Effector CD8-positive, alpha-beta T cell (primary cell): ENCODE measurements at regions not wholly inside any gene's neighbourhood (a gene's known extent, or its start where the extent isn't known, plus 50 kb on each side); places are given as distances from the start of the nearest gene placed in this dataset.

ENCODE experiments used
- DNase-seq: peaks from one replicate; lab custom pipeline; 2025; lab: John Stamatoyannopoulos, UW

DNA sequence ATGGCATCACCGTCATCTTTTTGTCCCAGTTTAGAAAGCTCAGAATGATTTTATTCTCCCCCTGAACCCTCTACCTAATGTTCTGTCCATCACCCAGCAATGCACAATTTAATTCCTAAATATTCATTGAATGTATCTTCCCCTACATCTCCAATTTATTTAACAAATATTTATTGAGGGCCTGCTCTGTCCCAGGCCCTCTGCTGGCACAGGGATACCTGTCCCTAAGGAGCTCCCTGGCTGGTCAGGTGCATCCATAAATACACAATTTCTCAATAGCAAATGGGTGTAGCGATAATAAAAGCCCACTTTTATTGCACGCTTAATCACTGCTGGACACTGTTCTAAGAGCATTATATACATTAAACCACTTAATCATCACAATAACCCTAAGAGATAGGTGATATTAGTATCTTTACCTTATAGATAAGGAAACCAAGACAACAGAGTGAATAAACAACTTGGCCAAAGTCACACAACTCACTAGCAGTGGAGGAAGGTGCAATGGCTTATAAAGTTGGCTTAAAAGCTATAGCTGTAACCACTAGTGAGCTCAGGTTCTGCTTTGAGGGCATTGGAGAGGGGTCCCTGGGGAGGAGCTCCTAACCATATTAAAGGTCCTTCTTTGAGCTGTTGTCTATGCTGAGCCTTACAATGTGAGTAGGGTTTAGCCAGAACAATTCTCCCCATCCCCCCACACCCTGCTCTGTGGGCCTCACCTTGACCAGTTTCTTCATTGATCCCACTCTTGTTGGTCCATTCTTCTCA is 126.3 kb upstream of the JUN start:
- DNase-seq, result no peak

DNA sequence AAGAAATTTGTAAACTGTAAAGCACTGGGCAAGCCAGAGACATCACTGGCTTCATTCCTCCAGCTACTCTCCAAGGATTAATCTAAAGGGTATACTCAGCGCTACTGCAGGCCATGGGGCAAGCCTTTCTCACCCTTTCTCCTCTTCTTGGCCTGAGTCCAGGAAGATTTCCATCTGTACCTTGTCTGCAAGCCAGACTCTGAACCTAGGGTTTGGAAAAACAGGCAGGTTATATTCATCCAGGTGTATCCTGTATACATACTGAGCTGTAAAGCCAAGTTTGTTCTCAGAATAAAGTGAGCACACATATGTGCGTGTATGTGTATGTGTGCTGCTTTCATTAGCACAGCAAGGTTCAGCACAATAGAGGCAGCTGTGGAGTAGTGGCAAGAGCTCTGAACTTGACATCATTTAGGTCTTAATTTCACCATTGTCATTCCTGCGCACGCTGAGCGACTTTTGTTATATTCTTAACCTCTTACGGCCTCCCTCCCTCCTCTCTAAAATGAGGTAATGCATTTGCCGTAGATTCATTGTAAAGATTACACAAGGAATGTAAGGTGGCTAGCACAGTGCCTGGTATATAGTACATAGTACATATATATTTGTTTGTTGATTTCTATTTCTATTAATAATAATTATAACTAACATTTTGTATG is 128.1 kb upstream of the JUN start:
- no peak for DNase-seq

DNA sequence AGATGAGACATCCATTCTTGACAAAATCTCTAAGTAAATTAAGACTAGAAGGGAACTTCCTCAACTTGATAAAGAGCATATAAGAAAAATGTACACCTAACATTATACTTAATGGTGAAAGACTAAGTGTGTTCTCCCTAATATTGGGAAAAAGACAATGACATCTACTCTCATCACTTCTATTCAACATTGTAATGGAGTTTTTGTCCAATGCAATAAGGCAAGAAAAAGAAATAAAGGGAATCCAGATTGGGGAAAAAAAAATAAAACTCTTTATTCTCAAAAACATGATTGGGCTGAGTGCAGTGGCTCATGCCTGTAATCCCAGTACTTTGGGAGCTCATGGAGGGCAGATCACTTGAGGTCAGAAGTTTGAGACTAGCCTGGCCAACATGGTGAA is 131.1 kb upstream of the JUN start:
- no peak for DNase-seq

DNA sequence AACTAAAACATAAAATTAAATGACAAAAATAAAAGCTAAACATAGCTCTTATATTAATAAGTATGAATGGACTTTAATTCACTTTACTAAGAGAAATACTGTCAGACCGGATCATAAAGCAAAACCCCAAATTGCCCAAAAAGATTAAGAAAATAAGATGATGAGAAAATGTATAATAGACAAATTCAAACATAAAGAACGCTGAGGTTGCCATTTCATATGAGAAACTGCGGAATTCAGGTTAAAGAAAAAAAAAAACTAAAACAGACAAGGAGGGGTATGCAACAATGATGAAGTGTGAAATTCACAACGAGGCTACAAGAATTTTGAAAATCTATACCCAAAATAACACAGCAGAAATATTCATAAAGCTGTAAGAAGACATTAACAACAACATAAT is 133.6 kb upstream of the JUN start:
- no peak for DNase-seq

DNA sequence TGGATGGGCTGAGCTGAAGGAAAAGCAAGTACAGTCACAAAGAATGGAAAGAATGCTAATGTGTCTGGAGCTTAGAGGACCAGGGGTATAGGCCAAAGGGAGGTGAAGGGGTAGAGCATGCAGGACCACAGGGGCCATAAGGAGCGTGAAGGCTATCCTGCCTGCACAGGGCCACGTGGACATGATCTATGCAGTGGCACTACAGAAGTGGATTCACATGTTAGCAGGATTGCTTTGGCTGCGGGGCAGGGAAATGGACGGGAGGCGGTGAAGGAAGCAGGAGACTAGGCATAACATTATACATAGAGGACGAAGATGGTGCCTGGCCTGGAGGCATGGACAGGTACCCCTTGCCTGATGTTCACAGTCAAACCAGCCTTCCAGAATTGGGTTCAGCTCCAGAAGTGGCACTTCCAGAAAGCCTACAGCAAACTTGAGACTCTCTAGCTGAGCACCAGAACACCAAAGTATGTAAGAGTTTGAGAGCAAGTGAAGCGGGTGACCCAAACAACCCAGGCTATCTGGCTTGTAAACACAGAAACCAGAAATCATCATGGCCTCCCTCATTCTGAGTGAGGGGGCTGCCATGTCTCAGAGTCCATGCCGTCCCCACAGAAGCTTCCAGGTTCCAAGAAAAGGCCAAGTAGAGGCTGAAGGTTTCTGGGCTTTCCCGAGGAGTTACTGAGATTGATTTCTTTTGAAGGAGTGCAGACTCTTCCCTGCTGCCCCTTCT is 135.5 kb upstream of the JUN start:
- DNase-seq, result no peak

DNA sequence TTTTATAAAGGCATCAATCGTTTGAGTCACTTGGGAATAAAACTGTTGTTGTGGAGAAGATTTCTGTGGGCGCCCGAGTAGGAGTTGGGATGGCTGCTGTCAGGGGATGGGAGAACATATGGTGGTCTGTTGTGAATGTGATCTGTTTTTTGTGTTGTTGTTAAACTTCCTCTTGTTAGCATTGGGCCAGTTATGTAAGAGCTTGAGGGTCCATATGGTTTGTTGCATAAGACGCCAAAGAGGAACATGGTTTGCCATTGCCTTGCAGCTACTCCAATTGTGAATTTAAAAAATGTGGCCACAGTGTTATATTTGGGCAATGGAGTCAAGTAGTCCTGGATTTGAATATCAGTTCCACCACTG is 136.1 kb upstream of the JUN start:
- DNase-seq, result no peak

DNA sequence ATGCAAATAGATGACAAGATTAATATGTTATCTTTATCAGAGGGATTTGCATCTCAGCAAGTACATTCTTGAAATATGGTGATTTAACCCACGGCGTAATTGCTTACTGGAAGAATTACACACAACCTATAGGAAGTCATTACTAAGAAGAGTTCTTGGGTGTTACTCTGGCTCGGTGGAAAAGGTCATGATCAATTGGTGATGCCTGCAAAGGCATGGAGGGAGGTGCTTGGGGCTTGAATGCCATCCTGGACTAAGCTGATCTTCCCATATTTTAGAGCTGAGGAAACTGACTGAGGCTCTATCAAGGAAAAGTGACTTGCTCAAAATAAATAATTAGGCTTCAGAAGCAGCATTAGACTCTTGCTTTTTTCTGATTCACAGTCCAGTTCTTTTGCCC is 137.5 kb upstream of the JUN start:
- DNase-seq, result no peak

DNA sequence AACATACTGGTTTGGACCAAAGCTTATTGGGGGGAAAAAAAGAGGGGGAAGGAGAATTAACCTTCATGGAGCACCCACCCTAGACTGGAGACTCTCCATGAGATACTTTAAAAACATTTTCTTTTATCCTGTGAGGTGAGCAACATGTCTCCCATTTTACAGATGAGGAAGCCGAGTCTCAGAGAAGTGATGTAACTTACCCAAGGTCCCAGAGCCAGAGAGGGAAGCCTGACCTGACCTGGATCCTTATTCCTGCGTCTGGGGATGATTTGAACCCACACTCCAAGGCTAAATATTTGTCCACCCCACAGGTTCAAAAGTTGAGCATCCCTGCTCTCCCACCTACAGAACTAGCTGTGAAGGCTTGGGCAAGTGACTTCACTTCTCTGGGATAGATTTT is 137.9 kb upstream of the JUN start:
- DNase-seq, result no peak

DNA sequence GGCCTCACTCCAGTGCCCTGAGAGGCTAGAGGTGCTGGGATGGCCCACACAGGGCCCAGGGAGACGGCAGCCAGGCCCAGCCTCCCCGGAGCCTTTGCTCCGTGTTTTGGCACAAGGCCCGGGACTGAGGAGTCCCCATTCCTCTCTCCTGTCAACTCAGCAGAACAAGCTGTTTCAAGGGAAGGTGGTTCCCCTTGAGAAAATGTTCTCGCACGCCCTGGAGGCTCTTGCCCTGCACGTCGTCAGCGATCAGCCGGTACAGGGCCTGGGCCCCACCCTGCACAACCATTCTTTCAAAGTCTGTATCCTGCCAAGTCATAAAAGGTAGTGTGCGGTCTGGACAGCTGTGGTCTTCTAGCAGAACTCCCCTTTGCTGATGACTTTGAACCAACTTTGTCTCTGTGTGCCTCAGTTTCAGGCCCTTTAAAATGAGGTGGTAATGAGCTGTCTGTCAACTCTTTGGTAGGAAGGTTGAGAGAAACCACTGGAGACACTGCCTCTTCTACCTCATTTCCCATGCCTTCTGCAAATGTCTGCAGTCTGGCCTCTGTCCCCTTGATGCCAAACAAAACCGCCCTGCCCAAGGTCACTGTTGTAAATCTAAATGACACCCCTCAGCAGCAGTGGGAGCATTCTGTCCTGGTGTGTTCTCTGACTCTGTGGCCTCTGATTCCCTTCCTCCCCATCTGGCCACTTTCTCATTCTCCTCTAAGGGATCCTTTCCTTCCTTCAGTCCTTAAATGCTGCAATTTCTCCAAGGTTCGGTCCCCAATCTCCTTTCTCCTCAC is 138.6 kb upstream of the JUN start:
- DNase-seq, result no peak

DNA sequence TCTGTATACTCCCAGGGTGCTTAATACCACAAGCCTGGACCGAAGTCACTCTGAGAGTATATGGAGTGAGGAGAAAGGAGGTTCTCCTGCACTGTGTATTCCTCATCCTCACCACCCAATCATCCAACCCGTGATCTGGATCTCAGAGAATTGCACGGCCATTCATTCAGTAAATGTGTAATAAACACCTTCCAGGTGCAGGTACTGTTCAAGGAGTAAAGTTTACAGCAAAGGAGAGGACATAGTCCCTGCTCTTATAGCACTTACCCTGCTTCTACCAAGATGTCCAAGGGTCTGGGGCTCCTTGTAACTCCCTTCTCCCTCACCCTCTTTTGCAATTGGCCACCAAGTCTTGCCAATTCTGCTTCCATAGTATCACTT is 139.2 kb upstream of the JUN start:
- DNase-seq, result no peak

DNA sequence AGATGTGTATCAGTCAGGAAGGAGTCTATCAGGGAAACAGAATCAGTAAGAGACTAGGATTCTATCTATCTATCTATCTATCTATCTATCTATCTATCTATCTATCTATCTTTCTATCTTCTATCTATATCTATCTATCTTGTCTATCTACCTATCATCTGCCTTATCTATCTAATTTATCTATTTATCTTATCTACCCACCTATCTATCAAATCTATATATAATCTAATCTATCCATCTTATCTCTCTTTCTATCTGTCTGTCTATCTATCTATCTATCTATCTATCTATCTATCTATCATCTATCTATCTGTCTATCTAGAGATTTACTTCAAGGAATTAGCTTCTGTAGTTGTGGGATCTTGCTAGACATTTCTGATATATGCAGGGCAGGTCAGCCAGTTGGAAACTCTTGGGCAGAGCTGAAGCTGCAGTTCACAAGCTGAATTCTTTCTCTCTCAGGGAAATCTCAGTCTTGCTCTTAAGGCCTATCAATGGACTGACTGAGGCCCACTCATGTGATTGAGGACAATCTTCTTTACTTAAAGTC is 140.2 kb upstream of the JUN start:
- DNase-seq, result no peak

DNA sequence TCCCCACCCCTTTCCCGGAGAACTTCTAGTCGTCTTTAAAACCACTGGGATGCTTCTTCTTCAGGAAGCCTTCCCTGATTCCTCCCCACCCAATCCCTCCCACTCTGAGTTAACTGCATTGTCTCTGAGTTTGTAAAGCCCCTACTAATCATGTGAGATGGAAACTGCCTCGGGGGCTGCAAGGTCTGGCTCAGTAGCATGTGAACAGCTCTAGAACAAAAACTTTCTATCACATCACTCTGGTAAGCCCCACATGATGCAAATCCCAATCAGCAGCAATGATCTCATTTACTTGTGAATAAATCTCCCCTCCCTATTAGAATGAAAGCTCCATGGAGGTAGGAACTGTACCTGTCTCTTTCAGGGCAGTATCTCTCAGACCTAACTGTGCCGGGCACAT is 141.0 kb upstream of the JUN start:
- DNase-seq, result no peak

DNA sequence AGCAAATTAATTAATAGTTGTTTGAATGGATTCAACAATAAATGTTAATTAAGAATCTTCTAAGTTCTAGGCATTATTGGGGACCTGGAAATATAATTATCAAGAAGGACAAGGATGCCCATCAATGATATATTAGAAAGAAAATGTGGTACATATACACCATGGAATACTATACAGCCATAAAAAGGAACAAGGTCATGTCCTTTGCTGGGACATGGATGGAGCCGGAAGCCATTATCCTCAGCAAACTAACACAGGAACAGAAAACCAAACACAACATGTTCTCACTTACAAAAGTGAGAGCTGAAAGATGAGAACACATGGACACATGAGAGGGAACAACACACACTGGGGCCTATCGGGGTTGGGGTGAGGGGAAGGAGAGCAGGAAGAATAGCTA is 141.4 kb upstream of the JUN start:
- DNase-seq, result no peak

DNA sequence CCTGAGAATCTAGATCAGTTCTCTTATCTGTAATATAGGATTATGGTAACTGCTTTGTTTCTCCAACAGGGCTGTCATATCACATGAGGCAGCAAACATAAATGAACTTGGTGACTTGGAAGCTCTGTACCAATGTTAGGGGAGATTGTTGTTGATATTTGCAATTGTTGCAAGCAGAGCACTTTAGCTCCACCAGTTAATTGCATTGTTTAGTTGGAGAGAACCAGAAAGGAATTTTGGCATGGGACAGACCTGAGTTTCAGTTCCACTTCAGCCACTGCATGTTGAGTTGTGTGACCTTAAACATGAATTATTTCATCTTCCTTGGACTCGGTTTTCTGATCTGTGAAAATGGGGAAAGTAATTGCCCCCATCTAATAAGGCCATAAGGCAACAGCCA is 142.3 kb upstream of the JUN start:
- DNase-seq, result no peak

DNA sequence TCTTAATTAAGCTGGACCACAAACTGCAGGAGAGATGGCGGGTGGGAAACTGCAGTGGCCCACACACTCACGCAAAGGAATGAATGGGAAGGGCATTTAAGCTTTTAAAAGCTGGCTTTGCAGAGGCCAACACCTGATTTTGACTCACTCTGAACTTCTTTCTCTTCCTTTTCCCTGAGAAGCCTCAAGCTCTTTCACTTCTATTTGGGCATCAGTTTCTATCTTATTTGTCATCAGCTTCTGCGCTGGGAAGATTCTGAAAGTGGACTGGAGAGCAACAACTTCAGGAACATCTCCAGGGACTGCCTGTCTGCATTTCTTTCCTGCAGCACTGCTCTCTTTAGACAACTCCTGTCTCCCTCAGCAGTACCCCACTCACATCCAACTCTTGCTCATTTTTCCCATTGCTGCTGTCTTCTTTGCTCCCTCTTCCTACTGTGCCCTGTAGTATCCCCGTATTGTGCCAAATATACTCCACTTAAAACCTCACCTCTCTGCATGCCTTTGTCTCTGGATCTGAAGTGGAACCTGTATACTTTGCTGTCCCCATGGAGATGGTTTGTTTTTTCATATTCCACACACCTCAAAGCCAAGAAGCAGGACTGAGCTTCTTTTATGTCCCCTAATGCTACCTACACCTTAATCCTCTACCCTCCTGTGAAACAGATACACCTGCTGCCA is 143.3 kb upstream of the JUN start:
- no peak for DNase-seq

DNA sequence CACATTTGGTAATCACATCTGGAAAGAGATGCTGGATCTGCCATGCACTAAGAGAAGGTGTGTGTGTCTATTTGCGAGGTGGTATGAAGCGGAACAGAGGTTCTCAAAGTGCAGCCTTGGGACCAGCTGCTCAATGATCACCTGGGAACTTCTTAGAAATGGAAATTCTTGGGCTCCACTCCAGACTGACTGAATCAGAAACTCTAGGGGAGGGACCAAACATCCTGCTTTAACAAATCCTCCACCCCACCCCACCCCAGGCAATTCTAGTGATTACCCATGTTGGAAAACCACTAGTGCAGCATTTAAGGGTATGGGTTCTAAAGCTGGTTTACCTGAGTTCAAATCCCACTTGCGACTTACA is 143.9 kb upstream of the JUN start:
- no peak for DNase-seq

DNA sequence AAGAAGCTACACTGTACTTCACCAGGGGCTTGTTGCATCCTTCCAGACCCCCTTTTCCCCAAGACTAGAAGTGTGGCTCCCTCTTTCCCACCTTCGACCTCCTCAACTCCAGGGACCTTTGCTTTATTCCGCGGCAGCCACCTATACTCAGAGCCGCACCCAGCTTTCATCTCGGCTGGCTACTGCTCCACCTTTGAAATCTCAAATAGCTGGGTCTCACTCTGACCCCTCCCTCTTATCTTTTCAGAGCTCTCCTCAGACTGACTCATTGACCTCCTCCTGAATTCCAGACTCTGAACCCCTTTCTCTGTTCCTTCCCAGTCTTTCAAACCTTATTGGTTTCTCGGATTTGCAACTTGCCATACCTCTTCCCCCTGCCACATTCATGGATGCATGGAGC is 144.7 kb upstream of the JUN start:
- no peak for DNase-seq

DNA sequence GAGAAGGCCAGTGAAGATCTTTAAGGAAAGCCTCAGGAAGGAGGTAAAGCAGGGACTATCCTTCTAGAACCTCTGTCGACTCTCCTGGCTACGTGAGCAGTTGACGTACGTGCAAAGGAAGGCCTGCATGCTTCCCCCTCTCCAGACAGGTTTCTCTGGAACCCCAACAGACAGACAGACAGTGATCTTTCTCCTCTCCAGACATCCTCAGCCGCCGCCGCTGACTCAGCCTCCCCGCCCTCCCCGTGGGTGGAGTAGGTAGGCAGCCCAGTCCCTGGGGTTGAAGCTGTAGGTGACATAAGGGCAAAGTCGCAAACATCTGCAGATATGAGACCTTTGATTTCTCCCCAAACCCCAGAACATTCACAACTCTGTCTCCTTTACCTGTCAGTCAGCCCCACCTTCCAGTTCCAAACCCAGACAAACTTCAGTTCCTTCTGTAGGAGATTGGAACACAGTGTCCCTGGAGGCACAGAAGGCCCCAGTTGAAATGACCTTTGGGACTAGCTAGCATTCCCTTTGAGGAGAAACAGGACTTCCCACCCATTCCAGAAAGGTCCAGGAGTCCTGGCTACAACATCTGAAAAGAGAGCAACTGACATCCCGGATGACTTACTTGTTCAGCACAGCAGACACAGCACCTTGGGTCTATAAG is 146.0 kb upstream of the JUN start:
- DNase-seq, result no peak

DNA sequence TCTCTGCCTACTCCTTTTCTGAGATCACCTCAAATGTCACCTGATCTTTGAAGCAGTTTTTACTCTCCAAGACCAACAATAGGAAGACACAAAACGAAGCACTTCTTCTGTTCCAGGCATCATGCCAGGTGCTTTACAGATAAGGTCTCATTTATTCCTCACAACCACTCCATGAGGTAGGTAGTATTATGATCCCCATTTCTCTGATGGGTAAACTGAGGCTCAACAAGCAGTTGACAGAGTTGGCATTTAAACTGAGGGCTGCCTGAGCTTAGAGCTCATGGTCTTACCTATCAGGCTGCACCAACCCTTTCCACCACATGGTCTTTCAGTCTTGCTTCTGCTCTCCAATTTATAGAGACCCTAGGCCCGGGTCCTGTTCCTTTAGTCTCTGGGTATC is 147.2 kb upstream of the JUN start:
- no peak for DNase-seq

DNA sequence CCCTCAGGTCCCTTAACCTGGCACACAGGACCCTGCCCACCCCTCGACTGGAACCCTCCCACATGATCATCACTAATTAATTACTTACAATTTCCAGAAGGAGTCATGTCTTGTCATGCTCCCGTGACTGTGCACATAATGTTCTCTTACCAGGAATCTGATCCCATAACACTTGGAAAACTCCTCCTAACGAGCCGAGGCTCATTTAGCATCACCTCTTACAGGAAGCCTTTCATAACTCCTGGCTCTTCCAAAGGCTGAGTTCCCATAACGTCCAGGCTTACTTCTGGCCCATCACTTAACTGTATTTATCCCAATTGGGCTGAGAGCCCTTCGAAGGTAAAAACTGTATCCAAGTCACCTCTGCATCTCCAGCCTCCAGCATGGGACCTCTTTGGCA is 147.9 kb upstream of the JUN start:
- DNase-seq, result no peak
